ENCODE measurements at regions not wholly inside any gene's neighbourhood (a gene's known extent, or its start where the extent isn't known, plus 50 kb on each side); places are given as distances from the start of the nearest gene placed in this dataset.
"Not testable (repeated sequence)": the region's sequence is repeated elsewhere in the genome, so short reads cannot be mapped to it uniquely, and the experiment has no call there.

- H3K27me3 Mint-ChIP-seq (ENCODE audit: low read depth); H3K4me3 Mint-ChIP-seq (ENCODE audit: unreplicated experiment); H3K4me1 Mint-ChIP-seq (ENCODE audit: low read depth); H3K9me3 Mint-ChIP-seq (ENCODE audit: low read depth); H3K36me3 Mint-ChIP-seq (ENCODE audit: low read depth); H3K27ac Mint-ChIP-seq (ENCODE audit: unreplicated experiment); DNase-seq (ENCODE audit: low spot score): not testable (repeated sequence)
Observed at GRCh38 chr9:42358626-42359247, 175.3 kb downstream of the SPATA31A6 start.

DNA sequence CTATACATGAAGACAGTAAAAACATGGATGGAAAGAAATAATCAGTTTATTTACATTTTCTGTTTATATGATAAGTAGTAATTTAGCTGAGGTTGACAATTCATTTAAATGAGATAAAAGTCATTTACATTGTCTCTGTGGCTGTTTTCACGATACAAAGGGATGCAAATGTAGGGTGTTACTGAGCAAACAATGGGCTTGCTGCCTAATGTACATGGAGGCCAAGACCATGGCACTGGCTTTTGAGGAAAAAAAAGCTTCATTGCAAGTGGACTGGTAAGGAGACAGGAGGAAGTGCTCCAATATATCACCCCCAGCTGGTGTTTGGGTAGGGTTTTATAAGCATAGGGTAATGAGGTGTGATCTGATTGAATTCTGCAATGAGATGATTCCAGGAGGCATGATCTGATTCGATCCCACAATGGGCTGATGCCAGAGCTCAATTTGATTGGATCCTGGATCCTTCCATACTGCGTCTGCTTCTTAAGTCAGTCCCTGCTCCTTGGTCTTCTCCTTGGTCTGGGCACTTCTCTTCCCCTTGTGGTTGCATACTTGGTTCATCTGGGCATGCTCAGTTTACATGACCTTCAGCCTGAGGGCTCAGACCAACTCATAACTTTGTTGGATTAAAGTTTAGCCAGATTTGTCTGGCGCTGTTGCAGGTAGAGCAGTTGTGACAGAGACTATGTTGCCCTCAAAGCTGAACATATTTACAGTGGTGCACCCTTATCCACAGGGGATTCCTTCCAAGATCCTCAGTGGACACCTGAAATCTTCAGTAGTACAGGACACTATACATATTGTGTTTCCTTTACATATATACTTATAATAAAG, 181.2 kb downstream of the SPATA31A6 start:
- H3K27ac Mint-ChIP-seq (ENCODE audit: unreplicated experiment); H3K9me3 Mint-ChIP-seq (ENCODE audit: low read depth); DNase-seq (ENCODE audit: low spot score); H3K36me3 Mint-ChIP-seq (ENCODE audit: low read depth); H3K4me1 Mint-ChIP-seq (ENCODE audit: low read depth); H3K27me3 Mint-ChIP-seq (ENCODE audit: low read depth); H3K4me3 Mint-ChIP-seq (ENCODE audit: unreplicated experiment): not testable (repeated sequence)

- H3K4me3 Mint-ChIP-seq (ENCODE audit: unreplicated experiment); H3K4me1 Mint-ChIP-seq (ENCODE audit: low read depth); H3K36me3 Mint-ChIP-seq (ENCODE audit: low read depth); DNase-seq (ENCODE audit: low spot score); H3K27me3 Mint-ChIP-seq (ENCODE audit: low read depth); H3K9me3 Mint-ChIP-seq (ENCODE audit: low read depth): not testable (repeated sequence)
- H3K27ac Mint-ChIP-seq (ENCODE audit: unreplicated experiment) = peak overlapping the region; percentile 33
Observed at GRCh38 chr9:42365244-42365945, 181.9 kb downstream of the SPATA31A6 start.

DNA sequence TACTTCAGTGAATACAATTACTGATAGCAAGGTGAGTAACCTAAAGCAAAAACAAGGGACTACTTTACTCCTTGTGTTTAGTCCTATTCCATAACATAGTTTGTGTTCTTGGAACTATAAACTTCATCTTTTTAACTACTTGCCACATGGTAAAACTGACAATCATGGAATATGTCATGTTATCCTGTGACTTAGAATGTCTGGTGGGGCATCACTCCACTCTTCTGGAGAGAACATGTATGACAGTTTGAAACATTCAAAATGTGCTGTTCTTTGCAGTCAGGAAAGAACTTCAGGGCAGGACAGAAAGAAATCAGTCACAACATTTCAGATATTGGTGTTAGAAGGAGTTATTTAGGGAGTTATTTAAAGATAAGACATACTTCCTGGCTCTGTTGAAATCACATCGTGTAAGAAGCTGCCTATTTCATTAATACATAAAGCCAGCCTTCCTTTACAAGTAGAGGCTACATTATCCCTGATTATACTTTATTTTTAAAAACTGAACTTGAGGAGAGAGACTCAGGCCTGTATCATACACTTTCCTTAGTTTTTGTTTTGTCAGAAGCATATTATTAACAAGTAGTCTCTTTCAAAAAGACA, 184.9 kb downstream of the SPATA31A6 start:
- peak; percentile 65 for TF ChIP-seq CTCF (IDR thresholded peaks at IDR 0.05)
- not testable (repeated sequence) for H3K4me1 Mint-ChIP-seq (ENCODE audit: low read depth); DNase-seq (ENCODE audit: low spot score); H3K27ac Mint-ChIP-seq (ENCODE audit: unreplicated experiment); H3K36me3 Mint-ChIP-seq (ENCODE audit: low read depth); H3K9me3 Mint-ChIP-seq (ENCODE audit: low read depth); H3K4me3 Mint-ChIP-seq (ENCODE audit: unreplicated experiment); H3K27me3 Mint-ChIP-seq (ENCODE audit: low read depth)

DNA sequence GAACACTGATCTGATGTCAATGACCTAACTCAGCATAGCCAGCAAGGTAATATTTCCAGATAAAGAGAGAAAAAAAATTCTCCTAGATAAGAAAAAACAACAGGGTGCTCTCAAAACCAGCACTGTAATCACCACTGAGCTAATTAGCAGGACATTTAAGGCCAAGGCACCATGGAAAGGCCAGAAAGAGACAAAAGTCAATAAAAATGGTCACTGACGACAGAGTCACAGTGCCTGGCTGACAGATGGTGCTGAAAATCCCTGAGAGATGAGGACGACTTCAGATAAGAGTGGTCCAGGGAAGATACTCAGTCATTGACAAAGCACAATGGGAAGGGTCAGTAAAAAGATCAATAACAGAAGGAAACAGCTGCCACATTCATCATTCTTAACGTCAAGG, 186.7 kb downstream of the SPATA31A6 start:
- not testable (repeated sequence) for H3K4me3 Mint-ChIP-seq (ENCODE audit: unreplicated experiment); H3K9me3 Mint-ChIP-seq (ENCODE audit: low read depth); DNase-seq (ENCODE audit: low spot score); H3K4me1 Mint-ChIP-seq (ENCODE audit: low read depth); H3K27me3 Mint-ChIP-seq (ENCODE audit: low read depth); H3K36me3 Mint-ChIP-seq (ENCODE audit: low read depth); H3K27ac Mint-ChIP-seq (ENCODE audit: unreplicated experiment)

GRCh38 chr9:42371417-42371816, 188.0 kb downstream of the SPATA31A6 start:
- not testable (repeated sequence) for DNase-seq (ENCODE audit: low spot score); H3K27me3 Mint-ChIP-seq (ENCODE audit: low read depth); H3K27ac Mint-ChIP-seq (ENCODE audit: unreplicated experiment); H3K9me3 Mint-ChIP-seq (ENCODE audit: low read depth); H3K36me3 Mint-ChIP-seq (ENCODE audit: low read depth); H3K4me1 Mint-ChIP-seq (ENCODE audit: low read depth); H3K4me3 Mint-ChIP-seq (ENCODE audit: unreplicated experiment)

DNA sequence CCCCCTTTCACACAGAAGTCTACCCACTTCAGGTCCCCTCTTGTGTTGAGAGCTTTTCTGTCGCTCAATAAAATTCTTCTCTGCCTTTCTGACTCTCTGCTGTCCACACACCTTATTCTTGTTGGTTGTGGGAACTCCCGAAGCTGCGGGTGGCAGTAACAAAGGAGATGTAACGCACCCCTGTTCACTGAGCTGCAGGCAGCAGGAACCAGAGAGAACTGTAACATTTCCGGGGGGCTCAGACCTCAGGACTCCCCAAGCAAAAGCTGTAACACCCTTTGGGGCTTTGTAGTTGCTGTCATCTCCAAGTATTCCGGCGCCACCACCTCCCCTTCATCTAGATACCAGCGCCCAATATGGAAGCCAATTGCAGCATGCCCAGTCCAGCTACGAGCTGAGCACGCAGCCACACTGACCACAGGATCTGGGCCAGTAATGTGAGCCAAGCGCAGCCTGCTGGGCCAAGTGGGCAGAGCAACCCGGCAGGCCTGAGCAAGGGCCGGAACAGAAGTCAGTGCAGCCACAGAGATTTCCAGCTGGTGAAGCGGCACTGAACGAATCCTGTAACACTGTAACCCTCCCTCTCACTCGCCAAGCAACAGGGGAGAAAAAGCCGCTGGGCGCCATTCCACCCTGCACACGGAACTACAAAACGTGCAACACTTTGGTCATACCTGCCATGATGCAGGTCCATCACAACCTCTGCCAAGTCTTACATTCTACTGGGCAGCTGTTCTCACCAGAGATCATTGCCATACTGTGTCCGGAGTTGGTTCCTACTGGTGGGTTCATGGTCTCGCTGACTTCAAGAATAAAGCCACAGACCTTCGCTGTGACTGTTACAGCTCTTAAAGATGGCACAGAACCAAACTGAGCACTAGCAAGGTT, 194.3 kb downstream of the SPATA31A6 start:
- H3K27ac Mint-ChIP-seq (ENCODE audit: unreplicated experiment); H3K4me3 Mint-ChIP-seq (ENCODE audit: unreplicated experiment); H3K4me1 Mint-ChIP-seq (ENCODE audit: low read depth); H3K9me3 Mint-ChIP-seq (ENCODE audit: low read depth); H3K36me3 Mint-ChIP-seq (ENCODE audit: low read depth); H3K27me3 Mint-ChIP-seq (ENCODE audit: low read depth): not testable (repeated sequence)
- DNase-seq (ENCODE audit: low spot score) = peak; percentile 86
